Stimulated activated CD4-positive, alpha-beta T cell treated with anti-CD3 and anti-CD28 coated beads, Interleukin-1b, Interleukin-23, amount 100 ng/mL, for 48 hours (primary cell): ENCODE measurements at regions not wholly inside any gene's neighbourhood (a gene's known extent, or its start where the extent isn't known, plus 50 kb on each side); places are given as distances from the start of the nearest gene placed in this dataset.
"Not testable (repeated sequence)": the region's sequence is repeated elsewhere in the genome, so short reads cannot be mapped to it uniquely, and the experiment has no call there.

Experiments used
- DNase-seq: peaks from one replicate; pipeline ENCODE4 v3.0.0-alpha.2; 2020

- DNase-seq, result no peak
Observed at GRCh38 chr20:23299673-23300050, 50.9 kb upstream of the NXT1 start.

GRCh38 chr20:23298926-23299672 lies 51.5 kb upstream of the NXT1 start:
- DNase-seq, result no peak

- DNase-seq, result no peak
Observed at GRCh38 chr20:23298155-23298554, 52.4 kb upstream of the NXT1 start.

- no peak for DNase-seq
Observed at GRCh38 chr20:23296841-23297701, 53.5 kb upstream of the NXT1 start.

GRCh38 chr20:23295934-23296333 lies 54.7 kb upstream of the NXT1 start:
- no peak for DNase-seq

GRCh38 chr20:23294671-23295070 lies 55.9 kb upstream of the NXT1 start:
- DNase-seq, result no peak

GRCh38 chr20:23294166-23294565 lies 56.4 kb upstream of the NXT1 start:
- no peak for DNase-seq

GRCh38 chr20:23293689-23294088 lies 56.9 kb upstream of the NXT1 start:
- no peak for DNase-seq

GRCh38 chr20:23292311-23292710 lies 58.3 kb upstream of the NXT1 start:
- not testable (repeated sequence) for DNase-seq

GRCh38 chr20:23291575-23292240 lies 58.9 kb upstream of the NXT1 start:
- no peak for DNase-seq

GRCh38 chr20:23290761-23291574 lies 59.6 kb upstream of the NXT1 start:
- DNase-seq, result no peak

- DNase-seq, result no peak
Observed at GRCh38 chr20:23289724-23290395, 60.7 kb upstream of the NXT1 start.

GRCh38 chr20:23289249-23289648 lies 61.3 kb upstream of the NXT1 start:
- DNase-seq, result no peak

- DNase-seq, result no peak
Observed at GRCh38 chr20:23287354-23288190, 63.0 kb upstream of the NXT1 start.

- no peak for DNase-seq
Observed at GRCh38 chr20:23286346-23286745, 64.2 kb upstream of the NXT1 start.

GRCh38 chr20:23285536-23285935 lies 65.1 kb upstream of the NXT1 start:
- DNase-seq, result no peak

GRCh38 chr20:23284009-23284408 lies 66.6 kb upstream of the NXT1 start:
- DNase-seq, result no peak

- DNase-seq, result no peak
Observed at GRCh38 chr20:23283096-23283850, 67.3 kb upstream of the NXT1 start.

- DNase-seq, result no peak
Observed at GRCh38 chr20:23282546-23282945, 68.0 kb upstream of the NXT1 start.

- no peak for DNase-seq
Observed at GRCh38 chr20:23282111-23282510, 68.5 kb upstream of the NXT1 start.

- DNase-seq, result no peak
Observed at GRCh38 chr20:23279836-23280235, 70.8 kb upstream of the NXT1 start.
